ENCODE measurements at regions not wholly inside any gene's neighbourhood (a gene's known extent, or its start where the extent isn't known, plus 50 kb on each side); places are given as distances from the start of the nearest gene placed in this dataset.

GRCh38 chr2:226308986-226309385 lies 490.6 kb downstream of the IRS1 start:
- no peak overlapping the region for H3K4me3 ChIP-seq (replicated peaks; ENCODE audit: low read depth, low read length)
- TF ChIP-seq CTCF (IDR thresholded peaks at IDR 0.05; ENCODE audit: low read length, missing control alignments) = no peak
- DNase-seq (ENCODE audit: low read depth) = no peak

GRCh38 chr2:226308323-226308680 lies 491.3 kb downstream of the IRS1 start:
- DNase-seq (ENCODE audit: low read depth) = no peak
- no peak overlapping the region for H3K4me3 ChIP-seq (replicated peaks; ENCODE audit: low read depth, low read length)
- no peak for TF ChIP-seq CTCF (IDR thresholded peaks at IDR 0.05; ENCODE audit: low read length, missing control alignments)

GRCh38 chr2:226307487-226308322 lies 491.9 kb downstream of the IRS1 start:
- H3K4me3 ChIP-seq (replicated peaks; ENCODE audit: low read depth, low read length) = no peak overlapping the region
- DNase-seq (ENCODE audit: low read depth) = no peak
- no peak for TF ChIP-seq CTCF (IDR thresholded peaks at IDR 0.05; ENCODE audit: low read length, missing control alignments)

- no peak for TF ChIP-seq CTCF (IDR thresholded peaks at IDR 0.05; ENCODE audit: low read length, missing control alignments)
- DNase-seq (ENCODE audit: low read depth) = no peak
- no peak overlapping the region for H3K4me3 ChIP-seq (replicated peaks; ENCODE audit: low read depth, low read length)
Observed at GRCh38 chr2:226306969-226307368, 492.7 kb downstream of the IRS1 start.

GRCh38 chr2:226304308-226304707 lies 495.3 kb downstream of the IRS1 start:
- no peak overlapping the region for H3K4me3 ChIP-seq (replicated peaks; ENCODE audit: low read depth, low read length)
- no peak for DNase-seq (ENCODE audit: low read depth)
- no peak for TF ChIP-seq CTCF (IDR thresholded peaks at IDR 0.05; ENCODE audit: low read length, missing control alignments)

- TF ChIP-seq CTCF (IDR thresholded peaks at IDR 0.05; ENCODE audit: low read length, missing control alignments) = no peak
- no peak for DNase-seq (ENCODE audit: low read depth)
- no peak overlapping the region for H3K4me3 ChIP-seq (replicated peaks; ENCODE audit: low read depth, low read length)
Observed at GRCh38 chr2:226303707-226304106, 495.9 kb downstream of the IRS1 start.

Data from fibroblast of pulmonary artery (primary cell).